VCaP (cell line): ENCODE measurements at regions not wholly inside any gene's neighbourhood (a gene's known extent, or its start where the extent isn't known, plus 50 kb on each side); places are given as distances from the start of the nearest gene placed in this dataset.

Experiments
- H3K27ac ChIP-seq: fragments of 450-650 bp; 2 replicates; pipeline ENCODE4 v1.5.1; 2017
- CTCF ChIP-seq: fragments of 450-650 bp; conservative IDR thresholded peaks from 2 replicates; pipeline ENCODE4 v1.5.1; 2017; ENCODE audit warnings: mild to moderate bottlenecking, moderate library complexity

GRCh38 chr16:65279576-65279975, 157.7 kb upstream of the CDH11 start:
- no peak overlapping the region for H3K27ac ChIP-seq
- no peak for TF ChIP-seq CTCF

GRCh38 chr16:65278874-65279273, 157.0 kb upstream of the CDH11 start:
- TF ChIP-seq CTCF = no peak
- no peak overlapping the region for H3K27ac ChIP-seq

DNA sequence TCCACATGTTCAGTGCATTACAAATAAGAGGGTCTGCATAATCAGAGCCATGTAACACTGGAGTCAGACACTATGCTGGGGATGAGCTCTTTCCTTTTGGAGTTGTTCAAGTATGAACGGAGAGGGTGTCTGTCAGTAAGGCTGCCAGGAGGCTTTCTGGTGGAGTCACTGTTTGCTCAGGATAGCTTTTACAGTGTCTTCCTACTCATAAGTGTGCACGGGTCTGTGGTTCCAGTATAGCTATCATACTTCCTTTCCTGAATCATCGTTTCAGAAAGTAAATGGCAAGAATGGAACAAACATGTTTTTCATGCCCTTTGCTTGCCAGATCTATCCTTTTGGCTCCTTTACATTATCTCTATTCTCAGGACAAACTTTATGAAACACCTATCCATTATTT, 152.7 kb upstream of the CDH11 start:
- H3K27ac ChIP-seq = no peak overlapping the region

DNA sequence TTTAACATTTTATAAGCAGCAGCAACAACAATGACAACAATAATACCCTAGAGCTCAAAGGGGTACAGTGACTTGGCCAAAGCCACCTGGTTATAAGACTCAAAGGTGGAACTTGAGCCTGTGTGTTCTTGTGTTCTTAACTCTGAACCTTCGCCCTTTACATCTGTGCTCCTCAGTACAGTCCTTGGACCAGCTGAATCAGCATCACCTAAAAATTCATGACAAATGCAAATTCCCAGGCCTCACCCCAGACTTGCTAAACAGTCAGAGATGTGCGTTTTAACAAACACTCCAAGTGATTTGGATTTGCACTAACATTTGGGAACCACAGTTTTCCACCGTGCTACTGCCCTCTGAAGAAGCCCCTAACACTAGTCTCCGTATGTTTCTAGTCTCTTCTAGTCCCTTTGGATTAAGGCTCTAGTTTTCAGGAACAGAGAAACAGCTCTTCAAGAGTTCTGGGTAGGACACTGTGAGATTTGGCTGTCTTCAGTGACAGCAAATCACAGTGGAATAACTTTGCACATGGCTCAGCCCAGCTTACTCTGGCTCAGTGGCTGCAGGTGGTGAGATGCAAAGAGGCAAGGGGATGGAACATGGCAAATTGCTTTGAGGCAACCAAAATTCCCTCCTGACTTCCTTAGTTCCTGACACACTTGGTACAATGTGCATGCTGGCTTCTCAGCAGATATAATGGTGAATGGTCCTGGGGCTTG, 151.0 kb upstream of the CDH11 start:
- no peak for TF ChIP-seq CTCF
- no peak overlapping the region for H3K27ac ChIP-seq

More for the DNA sequence above, 152.7 kb upstream of the CDH11 start:
- TF ChIP-seq CTCF = no peak

DNA sequence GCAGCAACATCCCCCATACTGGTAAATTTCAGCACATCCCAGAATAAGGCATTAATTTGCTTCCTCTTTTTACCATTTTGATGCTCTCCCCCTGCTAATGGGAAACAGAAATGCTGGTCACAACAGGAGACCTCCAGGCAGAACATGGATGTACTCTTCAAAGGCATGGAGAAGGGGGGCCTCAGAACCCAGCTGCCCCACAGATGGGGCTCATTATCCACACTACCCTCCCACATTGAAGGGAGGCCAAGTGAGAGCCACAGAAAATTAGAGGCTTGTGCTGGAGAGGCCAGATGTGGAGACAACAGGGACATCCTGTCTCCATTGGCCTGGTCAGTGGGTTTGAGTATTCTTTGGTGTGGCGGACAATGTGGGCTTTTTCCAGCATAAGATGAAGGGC, 150.1 kb upstream of the CDH11 start:
- no peak for TF ChIP-seq CTCF
- H3K27ac ChIP-seq = no peak overlapping the region

- H3K27ac ChIP-seq = no peak overlapping the region
- no peak for TF ChIP-seq CTCF
Measured at GRCh38 chr16:65268331-65268730, 146.5 kb upstream of the CDH11 start.

GRCh38 chr16:65263896-65264295, 142.0 kb upstream of the CDH11 start:
- H3K27ac ChIP-seq = no peak overlapping the region
- no peak for TF ChIP-seq CTCF
